H1 (cell line): ENCODE measurements at regions not wholly inside any gene's neighbourhood (a gene's known extent, or its start where the extent isn't known, plus 50 kb on each side); places are given as distances from the start of the nearest gene placed in this dataset.

Source experiments
- BCL11A ChIP-seq, 2 experiments: IDR thresholded peaks; one replicate each; pipeline ENCODE4 v1.6.1; 2011; ENCODE audit warnings: low read depth in 2 of 2, low read length in 2 of 2, mild to moderate bottlenecking in 2 of 2
- CHD7 ChIP-seq: fragments of 300-600 bp; sonication (generic); IDR thresholded peaks from 2 replicates; pipeline ENCODE4 v1.7.1; 2012; ENCODE audit warnings: low read length, moderate library complexity, mild to moderate bottlenecking, inconsistent platforms; ENCODE audit not compliant: insufficient replicate concordance
- JUN ChIP-seq: IDR thresholded peaks from 2 replicates; pipeline ENCODE4 v1.6.1; 2011; ENCODE audit warnings: low read depth, mild to moderate bottlenecking, improper control_type of control experiment, low read length
- POLR2A ChIP-seq, 2 experiments: IDR thresholded peaks; 1 replicate in 1 of 2; 2 replicates in 1 of 2; pipeline ENCODE4 v1.6.1; 2011; ENCODE audit warnings: low read depth in 2 of 2, low read length in 2 of 2, mild to moderate bottlenecking in 2 of 2; ENCODE audit errors: control extremely low read depth in 1 of 2
- RAD21 ChIP-seq, 2 experiments: IDR thresholded peaks in 1 of 2; conservative IDR thresholded peaks in 1 of 2; 2 replicates each; pipeline ENCODE4 v1.6.1; 2011; ENCODE audit warnings: low read depth in 2 of 2, low read length in 2 of 2, improper control_type of control experiment in 1 of 2, inconsistent platforms in 1 of 2, mild to moderate bottlenecking in 1 of 2, moderate library complexity in 1 of 2
- RFX5 ChIP-seq: IDR thresholded peaks from 2 replicates; pipeline ENCODE4 v1.6.1; 2011; ENCODE audit warnings: low read depth, low read length, improper control_type of control experiment, borderline replicate concordance
- SIX5 ChIP-seq: IDR thresholded peaks from 2 replicates; pipeline ENCODE4 v1.6.1; 2011; ENCODE audit warnings: mild to moderate bottlenecking, low read depth, low read length

- TF ChIP-seq CHD7 (no peak), BCL11A (IDR thresholded peaks at IDR 0.05; ENCODE audit: low read depth in 2 of 2, low read length in 2 of 2) (no peak), RFX5 (no peak), RAD21 (IDR thresholded peaks at IDR 0.05 in 1 of 2, conservative IDR thresholded peaks at IDR 0.05 in 1 of 2; ENCODE audit: low read depth in 2 of 2, low read length in 2 of 2) (no peak), SIX5 (no peak), JUN (no peak), POLR2A (IDR thresholded peaks at IDR 0.05; ENCODE audit: control extremely low read depth in 1 of 2, low read depth in 2 of 2, low read length in 2 of 2) (no peak)
These were observed 616.6 kb downstream of the TBC1D22A start (continued) for GRCh38 chr22:47379037-47379436.
